Colonic mucosa (tissue), 4 donors: ENCODE measurements at regions not wholly inside any gene's neighbourhood (a gene's known extent, or its start where the extent isn't known, plus 50 kb on each side); places are given as distances from the start of the nearest gene placed in this dataset.

Experiments
- DNase-seq: peaks from one replicate; pipeline ENCODE4 v3.0.0-alpha.2; 2020
- H3K27ac ChIP-seq: fragments of 200-600 bp; one replicate; pipeline ENCODE4 v1.8.0; 2021
- H3K27me3 ChIP-seq: fragments of 200-600 bp; one replicate; pipeline ENCODE4 v1.8.0; 2021
- H3K36me3 ChIP-seq: fragments of 200-600 bp; one replicate; pipeline ENCODE4 v1.8.0; 2021
- H3K4me1 ChIP-seq: fragments of 200-600 bp; one replicate; pipeline ENCODE4 v1.8.0; 2021; ENCODE audit warnings: mild to moderate bottlenecking
- H3K4me3 ChIP-seq: fragments of 200-600 bp; one replicate; pipeline ENCODE4 v1.8.0; 2021
- H3K9ac ChIP-seq, 2 donors: one replicate each; pipeline ENCODE4 v1.7.0; 2013; ENCODE audit warnings: control low read depth in 2 of 2, low read depth in 2 of 2, low read length in 2 of 2
- H3K9me3 ChIP-seq: fragments of 200-600 bp; one replicate; pipeline ENCODE4 v1.8.0; 2021
- intact Hi-C: fragments of 100-400 bp; cut with DNase I; formaldehyde crosslinking; loops from one replicate; pipeline ENCODE4 v1.14.1; 2022
- TF ChIP-seq, protein P1 (sequence below): fragments of 200-600 bp; IDR thresholded peaks from one replicate; pipeline ENCODE4 v1.8.0; 2022; ENCODE audit warnings: antibody characterized with exemption, mild to moderate bottlenecking
- donor health status: healthy.
- donor health status: DM: no; HTN: no; CAD: no.
- donor health status: DM: no; HTN: no; CAD: no.

- Histone ChIP-seq H3K36me3 (no peaks in the 10 kb centered on the region), H3K4me1 (no peaks in the 10 kb centered on the region), H3K9ac (no peak overlapping the region), H3K4me3 (no peak overlapping the region), H3K27ac (peak overlapping the region; percentile 18), H3K9me3 (no peaks in the 10 kb centered on the region), H3K27me3 (no peaks in the 10 kb centered on the region)
- TF ChIP-seq, protein P1, sequence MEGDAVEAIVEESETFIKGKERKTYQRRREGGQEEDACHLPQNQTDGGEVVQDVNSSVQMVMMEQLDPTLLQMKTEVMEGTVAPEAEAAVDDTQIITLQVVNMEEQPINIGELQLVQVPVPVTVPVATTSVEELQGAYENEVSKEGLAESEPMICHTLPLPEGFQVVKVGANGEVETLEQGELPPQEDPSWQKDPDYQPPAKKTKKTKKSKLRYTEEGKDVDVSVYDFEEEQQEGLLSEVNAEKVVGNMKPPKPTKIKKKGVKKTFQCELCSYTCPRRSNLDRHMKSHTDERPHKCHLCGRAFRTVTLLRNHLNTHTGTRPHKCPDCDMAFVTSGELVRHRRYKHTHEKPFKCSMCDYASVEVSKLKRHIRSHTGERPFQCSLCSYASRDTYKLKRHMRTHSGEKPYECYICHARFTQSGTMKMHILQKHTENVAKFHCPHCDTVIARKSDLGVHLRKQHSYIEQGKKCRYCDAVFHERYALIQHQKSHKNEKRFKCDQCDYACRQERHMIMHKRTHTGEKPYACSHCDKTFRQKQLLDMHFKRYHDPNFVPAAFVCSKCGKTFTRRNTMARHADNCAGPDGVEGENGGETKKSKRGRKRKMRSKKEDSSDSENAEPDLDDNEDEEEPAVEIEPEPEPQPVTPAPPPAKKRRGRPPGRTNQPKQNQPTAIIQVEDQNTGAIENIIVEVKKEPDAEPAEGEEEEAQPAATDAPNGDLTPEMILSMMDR: no peak
- no peak for DNase-seq
- intact Hi-C loops: no loop called here
These were observed 306.7 kb upstream of the E2F7 start for GRCh38 chr12:77372026-77372425.

GRCh38 chr12:77368379-77368778, 303.0 kb upstream of the E2F7 start:
- Histone ChIP-seq H3K9me3 (no peaks in the 10 kb centered on the region), H3K27me3 (no peaks in the 10 kb centered on the region), H3K27ac (no peak overlapping the region), H3K36me3 (no peaks in the 10 kb centered on the region), H3K4me1 (no peaks in the 10 kb centered on the region), H3K9ac (no peak overlapping the region), H3K4me3 (no peak overlapping the region)
- TF ChIP-seq, protein P1: no peak
- no peak for DNase-seq
- intact Hi-C loops: no loop called here

GRCh38 chr12:77366616-77367015, 301.2 kb upstream of the E2F7 start:
- TF ChIP-seq, protein P1: no peak
- intact Hi-C loops: no loop called here
- no peaks in the 10 kb centered on the region for H3K9me3 ChIP-seq
- H3K27me3 ChIP-seq: no peaks in the 10 kb centered on the region
- no peak overlapping the region for H3K4me3 ChIP-seq
- DNase-seq: no peak
- H3K9ac ChIP-seq: no peak overlapping the region
- no peak overlapping the region for H3K27ac ChIP-seq
- H3K36me3 ChIP-seq: no peaks in the 10 kb centered on the region
- no peaks in the 10 kb centered on the region for H3K4me1 ChIP-seq

DNA sequence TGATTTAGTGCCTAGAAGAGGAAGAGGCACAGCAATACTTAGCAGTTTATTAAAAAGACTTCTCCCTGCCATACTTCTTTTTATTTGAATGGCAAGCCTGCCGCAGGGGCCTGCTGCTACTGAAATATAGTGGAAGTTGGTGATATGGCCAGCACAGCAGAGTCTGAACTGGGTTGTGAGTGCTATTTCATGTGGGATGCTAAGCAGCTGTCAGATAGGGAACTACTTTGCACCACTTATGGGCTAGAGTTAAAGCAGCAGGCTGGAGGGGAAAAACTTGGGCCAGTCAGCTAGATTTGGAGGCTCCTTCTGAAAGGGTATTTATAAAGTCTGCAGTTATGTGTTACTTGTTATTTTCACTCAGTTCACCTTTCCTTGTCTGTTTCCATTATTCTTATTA, 299.0 kb upstream of the E2F7 start:
- H3K9ac ChIP-seq: no peak overlapping the region
- TF ChIP-seq, protein P1: no peak
- H3K4me3 ChIP-seq: no peak overlapping the region
- no peaks in the 10 kb centered on the region for H3K9me3 ChIP-seq
- no peaks in the 10 kb centered on the region for H3K27me3 ChIP-seq
- no peak for DNase-seq
- H3K4me1 ChIP-seq: no peaks in the 10 kb centered on the region
- H3K36me3 ChIP-seq: no peaks in the 10 kb centered on the region
- no peak overlapping the region for H3K27ac ChIP-seq
- intact Hi-C loops: no loop called here

GRCh38 chr12:77362509-77363210, 297.3 kb upstream of the E2F7 start:
- TF ChIP-seq, protein P1: no peak
- no peak for DNase-seq
- Histone ChIP-seq H3K36me3 (no peaks in the 10 kb centered on the region), H3K9me3 (no peaks in the 10 kb centered on the region), H3K27ac (no peak overlapping the region), H3K9ac (no peak overlapping the region), H3K27me3 (no peaks in the 10 kb centered on the region), H3K4me1 (no peaks in the 10 kb centered on the region), H3K4me3 (no peak overlapping the region)
- intact Hi-C loops: no loop called here
